COLO668 (cell line): ENCODE measurements at regions not wholly inside any gene's neighbourhood (a gene's known extent, or its start where the extent isn't known, plus 50 kb on each side); places are given as distances from the start of the nearest gene placed in this dataset.

Experiments used
- DNase-seq: peaks from one replicate; lab custom pipeline; 2025; ENCODE audit not compliant: unreplicated experiment; lab: John Stamatoyannopoulos, UW

GRCh38 chr4:43932448-43932847 lies 516.2 kb downstream of the KCTD8 start:
- DNase-seq: no peak

GRCh38 chr4:43943998-43944397 lies 504.6 kb downstream of the KCTD8 start:
- no peak for DNase-seq

GRCh38 chr4:43959976-43960375 lies 488.6 kb downstream of the KCTD8 start:
- DNase-seq: no peak

- DNase-seq: no peak
Measured at GRCh38 chr4:43968011-43968410, 480.6 kb downstream of the KCTD8 start.

DNA sequence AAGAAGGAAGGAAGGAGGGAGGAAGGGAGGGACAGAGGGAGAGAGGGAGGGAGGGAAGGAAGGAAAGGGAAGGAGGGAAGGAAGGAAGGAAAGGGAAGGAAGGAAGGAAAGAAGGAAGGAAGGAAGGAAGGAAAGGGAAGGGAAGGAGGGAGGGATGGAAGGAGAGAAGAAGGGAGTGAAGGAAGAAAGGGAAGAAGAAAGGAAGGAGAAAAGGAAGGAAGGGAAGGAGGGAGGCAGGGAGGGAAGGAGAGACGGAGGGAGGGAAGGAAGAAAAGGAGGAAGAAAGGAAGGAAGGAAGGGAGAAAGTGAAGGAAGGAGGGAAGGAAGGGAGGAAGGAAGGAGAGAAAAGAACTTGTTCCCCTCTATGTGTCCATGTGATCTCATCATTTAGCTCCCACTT lies 465.0 kb downstream of the KCTD8 start:
- no peak for DNase-seq

GRCh38 chr4:43987331-43987944 lies 461.2 kb downstream of the KCTD8 start:
- DNase-seq: no peak

DNA sequence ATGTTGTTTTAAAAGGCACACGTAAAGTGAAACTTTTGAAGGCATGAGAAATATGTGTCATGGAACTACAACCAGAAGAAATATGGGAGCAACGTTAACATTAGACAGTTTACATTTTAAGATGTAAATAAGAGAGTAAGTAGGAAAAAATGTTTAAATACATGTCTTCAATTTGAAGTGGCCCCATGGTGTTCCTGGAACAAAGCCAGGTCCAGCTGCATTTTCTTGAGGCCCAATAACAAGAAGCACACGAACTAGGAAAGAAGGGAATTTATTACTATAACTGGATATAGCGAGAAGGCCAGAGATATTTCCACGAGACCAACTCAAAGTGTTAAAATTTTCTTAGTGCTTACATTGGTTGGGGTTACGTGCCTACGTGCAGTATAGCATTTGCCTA lies 458.1 kb downstream of the KCTD8 start:
- no peak for DNase-seq

- no peak for DNase-seq
Measured at GRCh38 chr4:43990963-43991362, 457.6 kb downstream of the KCTD8 start.

DNA sequence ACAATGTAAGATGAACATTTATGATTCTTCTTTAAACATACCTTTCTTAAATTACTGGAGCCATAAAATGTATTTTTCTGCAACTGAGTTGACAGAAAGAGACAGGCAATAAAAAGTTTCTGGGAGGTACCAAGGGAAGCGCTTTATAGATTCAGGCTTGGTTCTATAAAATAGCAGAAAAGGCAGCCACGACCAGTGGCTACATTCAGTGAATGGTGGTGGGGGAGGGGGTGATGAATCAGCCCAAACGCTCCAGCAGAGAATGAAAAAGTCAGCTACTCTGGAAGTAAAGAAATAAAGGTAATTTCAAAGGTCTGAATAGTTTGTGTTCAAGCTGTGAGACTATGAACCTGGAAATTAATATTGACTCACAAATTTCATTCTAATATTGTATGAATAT lies 456.1 kb downstream of the KCTD8 start:
- no peak for DNase-seq

DNA sequence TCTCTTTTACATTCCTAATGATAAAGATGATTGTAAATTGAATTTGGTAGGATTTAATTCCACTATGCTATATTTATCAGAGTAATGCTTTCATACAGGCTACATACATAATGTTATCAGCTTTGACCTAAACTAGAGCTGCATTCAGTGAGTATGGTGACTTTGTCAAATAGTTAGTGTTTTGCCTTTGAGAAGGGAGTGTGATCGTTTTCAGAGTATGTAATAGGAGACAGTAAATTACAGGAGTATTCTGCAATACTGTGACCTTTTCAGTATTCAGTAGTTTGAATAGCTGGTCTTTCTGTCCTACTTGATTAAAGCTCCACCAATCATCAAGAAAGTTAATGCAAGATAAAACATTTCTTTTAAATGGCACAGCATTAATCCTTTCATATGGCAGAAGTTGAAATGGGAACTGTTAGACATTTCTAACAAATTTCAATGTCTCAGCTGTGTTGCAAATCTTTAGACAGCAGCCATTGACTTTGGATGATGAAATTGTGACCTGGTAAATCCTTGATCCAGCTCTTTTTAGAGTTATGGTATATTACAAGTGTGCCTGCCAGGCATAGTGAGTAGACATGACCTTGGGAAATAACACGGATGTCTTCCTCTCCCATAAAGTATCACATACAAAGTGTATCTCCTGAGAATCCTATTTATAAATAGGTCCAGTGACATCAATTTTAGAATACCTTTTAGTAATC lies 455.3 kb downstream of the KCTD8 start:
- no peak for DNase-seq

DNA sequence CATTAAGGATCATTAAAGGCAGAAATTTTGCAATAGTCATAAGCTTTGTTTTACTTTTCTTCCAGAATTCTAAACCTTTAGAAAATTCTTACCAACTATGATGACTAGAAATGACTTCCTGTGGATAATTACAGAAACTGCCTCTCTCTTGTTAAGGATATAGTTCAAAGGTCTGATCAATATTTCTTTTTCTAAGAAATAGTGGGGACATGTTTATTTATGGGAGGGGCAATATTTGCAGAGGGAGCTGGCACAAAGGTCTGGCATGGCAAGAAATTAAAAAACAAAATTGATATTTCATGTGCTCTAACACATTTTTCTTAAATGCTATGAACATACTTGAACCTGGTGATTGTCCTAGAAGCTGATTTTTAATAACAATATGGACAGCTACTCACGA lies 448.9 kb downstream of the KCTD8 start:
- DNase-seq: no peak

DNA sequence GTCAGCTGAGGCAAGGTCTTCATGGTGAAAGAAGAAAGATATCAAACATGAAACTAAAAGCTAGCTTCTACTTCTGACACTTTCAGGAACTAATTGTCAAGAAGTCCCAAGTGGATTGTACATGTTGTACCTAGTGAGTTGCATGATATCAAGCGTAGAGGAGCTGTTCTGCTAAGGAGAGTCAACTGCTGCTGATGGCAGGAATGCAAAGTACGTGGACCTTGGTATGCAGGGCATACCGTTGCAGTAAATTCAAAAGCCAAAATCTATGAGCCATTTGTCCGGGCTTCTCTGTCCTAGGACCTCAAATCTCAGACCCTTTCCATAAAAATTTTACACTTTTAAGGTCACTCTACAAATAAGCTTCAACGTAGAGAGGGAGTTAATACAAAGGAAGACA lies 446.2 kb downstream of the KCTD8 start:
- no peak for DNase-seq

GRCh38 chr4:44016570-44017421 lies 431.8 kb downstream of the KCTD8 start:
- DNase-seq: no peak

DNA sequence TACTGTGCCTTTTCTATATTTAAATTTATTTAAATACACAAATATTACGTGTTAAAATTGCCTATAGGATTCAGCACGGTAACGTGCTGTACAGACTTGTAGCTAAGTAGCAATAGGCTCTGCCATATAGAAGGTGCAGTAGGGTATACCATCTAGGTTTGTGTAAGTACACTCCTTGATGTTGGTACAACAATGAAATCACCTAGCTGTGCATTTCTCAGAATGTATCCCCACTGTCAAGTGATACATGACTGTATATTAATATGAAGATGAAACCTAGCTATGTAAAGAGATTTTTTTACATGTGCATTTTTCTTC lies 431.2 kb downstream of the KCTD8 start:
- DNase-seq: no peak

- no peak for DNase-seq
Measured at GRCh38 chr4:44019721-44020120, 428.9 kb downstream of the KCTD8 start.

DNA sequence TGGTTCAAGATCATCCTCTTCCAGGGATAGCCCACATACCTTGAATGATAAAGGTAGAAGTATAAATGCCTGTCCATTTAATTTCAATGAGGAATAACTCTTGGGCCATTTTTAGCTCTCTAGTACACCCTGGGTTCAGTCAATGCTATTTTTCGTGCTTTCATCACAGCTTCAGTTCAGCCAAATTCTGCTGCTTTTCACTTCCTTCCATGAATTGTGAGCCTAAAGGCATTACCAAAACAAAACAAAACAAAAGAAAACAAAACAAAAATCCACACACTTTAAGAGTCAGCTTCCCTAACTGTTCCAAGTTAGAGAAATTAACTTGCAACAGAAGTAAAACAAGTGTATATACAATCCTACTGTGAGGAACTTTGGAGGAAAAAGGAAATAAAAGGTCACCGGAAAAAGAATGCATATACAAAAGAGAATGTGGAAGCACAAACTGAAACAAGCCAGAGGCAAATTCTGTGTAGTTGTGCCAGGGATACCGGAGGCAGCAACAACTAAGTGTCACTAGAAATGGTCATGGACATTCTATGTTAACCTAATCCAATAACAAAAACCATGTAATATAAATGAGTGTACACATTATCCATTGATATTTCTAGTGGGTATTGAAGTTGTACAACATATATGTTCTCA lies 423.1 kb downstream of the KCTD8 start:
- DNase-seq: no peak

- DNase-seq: no peak
Measured at GRCh38 chr4:44038811-44039210, 409.8 kb downstream of the KCTD8 start.

DNA sequence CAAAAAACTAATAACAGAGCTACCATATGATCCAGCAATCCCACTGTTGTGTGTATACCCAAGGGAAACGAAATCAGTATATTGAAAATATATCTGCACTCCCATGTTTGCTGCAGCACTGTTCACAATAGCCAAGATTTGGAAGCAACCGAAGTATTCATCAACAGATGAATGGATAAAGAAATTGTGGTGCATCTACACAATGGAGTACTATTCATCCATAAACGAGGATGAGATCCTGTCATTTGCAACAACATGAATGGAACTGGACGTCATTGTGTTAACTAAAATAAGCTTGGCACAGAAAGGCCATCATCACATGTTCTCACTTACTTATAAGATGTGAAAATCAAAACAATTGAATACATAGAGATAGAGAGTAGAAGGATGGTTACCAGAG lies 402.1 kb downstream of the KCTD8 start:
- no peak for DNase-seq

DNA sequence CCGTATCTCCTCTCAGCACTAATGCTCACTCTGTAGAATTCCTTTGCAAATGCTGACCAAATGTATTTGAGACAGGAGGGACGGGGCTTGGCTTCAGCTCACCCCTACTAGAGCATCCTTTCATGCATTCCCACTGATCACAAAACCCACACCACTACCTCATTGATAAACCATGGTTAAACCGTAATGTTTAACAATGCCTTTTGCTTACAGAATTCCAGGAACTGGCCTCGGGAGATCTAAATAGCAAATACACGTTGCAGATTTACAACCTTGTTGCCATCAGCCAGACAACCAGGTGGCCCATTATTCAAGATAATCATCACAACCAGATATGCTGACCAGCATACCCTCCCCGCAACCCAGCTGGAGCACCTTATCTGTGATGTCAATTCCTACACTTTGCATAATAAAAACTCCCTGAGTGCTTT lies 391.9 kb downstream of the KCTD8 start:
- peak; percentile 39 for DNase-seq

DNA sequence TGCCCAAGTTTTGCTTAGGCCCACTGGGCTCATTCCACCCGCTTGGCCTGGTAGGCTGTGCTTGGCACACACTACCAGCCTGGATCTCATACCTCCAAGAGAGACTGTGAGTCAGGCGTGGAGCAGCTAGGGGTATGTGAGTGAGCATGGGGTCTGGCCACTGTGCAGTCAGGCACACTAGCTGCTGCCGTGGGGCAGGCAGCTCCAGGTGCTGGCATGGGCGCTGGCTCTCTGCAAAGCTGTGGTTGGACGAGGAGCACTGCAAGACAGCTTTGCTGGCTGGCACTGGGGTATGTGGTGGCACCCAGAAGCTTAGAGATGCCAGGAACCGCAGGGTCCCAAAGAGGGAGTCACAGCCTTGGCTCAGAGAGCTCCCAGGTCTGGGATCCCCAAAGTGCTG lies 377.8 kb downstream of the KCTD8 start:
- DNase-seq: no peak
